Activated T-helper 1 cell treated with Interleukin-2 at 50 U/mL for 16 hours (primary cell): ENCODE measurements at regions not wholly inside any gene's neighbourhood (a gene's known extent, or its start where the extent isn't known, plus 50 kb on each side); places are given as distances from the start of the nearest gene placed in this dataset.

ENCODE experiments used
- DNase-seq: peaks from one replicate; pipeline ENCODE4 v3.0.0-alpha.2; 2020; ENCODE audit warnings: low read depth

- DNase-seq, result no peak
These were observed 308.7 kb downstream of the PTEN start for GRCh38 chr10:88172159-88172558.

GRCh38 chr10:88174391-88174790 is 311.0 kb downstream of the PTEN start:
- no peak for DNase-seq

- no peak for DNase-seq
These were observed 315.3 kb downstream of the PTEN start for GRCh38 chr10:88178758-88179157.

GRCh38 chr10:88179831-88180230 is 316.4 kb downstream of the PTEN start:
- no peak for DNase-seq

GRCh38 chr10:88181902-88182600 is 318.6 kb downstream of the PTEN start:
- DNase-seq, result no peak

- no peak for DNase-seq
These were observed 319.1 kb downstream of the PTEN start for GRCh38 chr10:88182601-88182930.

- no peak for DNase-seq
These were observed 321.3 kb downstream of the PTEN start for GRCh38 chr10:88184543-88185297.

- DNase-seq, result no peak
These were observed 322.4 kb downstream of the PTEN start for GRCh38 chr10:88185830-88186229.

- no peak for DNase-seq
These were observed 322.9 kb downstream of the PTEN start for GRCh38 chr10:88186335-88186734.

- DNase-seq, result no peak
These were observed 324.0 kb downstream of the PTEN start for GRCh38 chr10:88187472-88187871.

GRCh38 chr10:88190123-88190522 is 326.7 kb downstream of the PTEN start:
- DNase-seq, result no peak

- no peak for DNase-seq
These were observed 327.3 kb downstream of the PTEN start for GRCh38 chr10:88190540-88191235.

- no peak for DNase-seq
These were observed 329.6 kb downstream of the PTEN start for GRCh38 chr10:88193018-88193417.

- DNase-seq, result peak; percentile 38
These were observed 330.8 kb downstream of the PTEN start for GRCh38 chr10:88194041-88194887.

- DNase-seq, result no peak
These were observed 331.5 kb downstream of the PTEN start for GRCh38 chr10:88194961-88195367.

- no peak for DNase-seq
These were observed 332.4 kb downstream of the PTEN start for GRCh38 chr10:88195841-88196240.

GRCh38 chr10:88196291-88196690 is 332.9 kb downstream of the PTEN start:
- DNase-seq, result no peak

- DNase-seq, result no peak
These were observed 334.6 kb downstream of the PTEN start for GRCh38 chr10:88198023-88198422.

GRCh38 chr10:88200312-88201032 is 337.0 kb downstream of the PTEN start:
- no peak for DNase-seq

- DNase-seq, result no peak
These were observed 342.5 kb downstream of the PTEN start for GRCh38 chr10:88205842-88206446.

GRCh38 chr10:88207121-88207546 is 343.7 kb downstream of the PTEN start:
- DNase-seq, result no peak
